Activated naive CD8-positive, alpha-beta T cell treated with anti-CD3 and anti-CD28 coated beads, Interleukin-2, amount 50 U/mL, for 16 hours (primary cell): ENCODE measurements at regions not wholly inside any gene's neighbourhood (a gene's known extent, or its start where the extent isn't known, plus 50 kb on each side); places are given as distances from the start of the nearest gene placed in this dataset.
"Not testable (repeated sequence)": the region's sequence is repeated elsewhere in the genome, so short reads cannot be mapped to it uniquely, and the experiment has no call there.

ENCODE experiments used
- DNase-seq: peaks from one replicate; pipeline ENCODE4 v3.0.0-alpha.2; 2020; ENCODE audit warnings: low read depth, low spot score

GRCh38 chr10:78096486-78096885 lies 62.8 kb downstream of the RPS24 start:
- not testable (repeated sequence) for DNase-seq

- DNase-seq: not testable (repeated sequence)
Measured at GRCh38 chr10:78102593-78102992, 68.9 kb downstream of the RPS24 start.

GRCh38 chr10:78109210-78109609 lies 75.5 kb downstream of the RPS24 start:
- no peak for DNase-seq

GRCh38 chr10:78115135-78115853 lies 81.6 kb downstream of the RPS24 start:
- no peak for DNase-seq

GRCh38 chr10:78116361-78116760 lies 82.7 kb downstream of the RPS24 start:
- no peak for DNase-seq

GRCh38 chr10:78118591-78118990 lies 84.9 kb downstream of the RPS24 start:
- no peak for DNase-seq

GRCh38 chr10:78121801-78122200 lies 88.1 kb downstream of the RPS24 start:
- no peak for DNase-seq

GRCh38 chr10:78124167-78124566 lies 90.5 kb downstream of the RPS24 start:
- no peak for DNase-seq

GRCh38 chr10:78129211-78129610 lies 95.5 kb downstream of the RPS24 start:
- DNase-seq: no peak

- no peak for DNase-seq
Measured at GRCh38 chr10:78130966-78131710, 97.5 kb downstream of the RPS24 start.

- no peak for DNase-seq
Measured at GRCh38 chr10:78134773-78135306, 101.2 kb downstream of the RPS24 start.

- DNase-seq: no peak
Measured at GRCh38 chr10:78137147-78137546, 103.5 kb downstream of the RPS24 start.

- DNase-seq: no peak
Measured at GRCh38 chr10:78139341-78139740, 105.7 kb downstream of the RPS24 start.

- DNase-seq: no peak
Measured at GRCh38 chr10:78140066-78140630, 106.5 kb downstream of the RPS24 start.

GRCh38 chr10:78143576-78143975 lies 109.9 kb downstream of the RPS24 start:
- DNase-seq: no peak

GRCh38 chr10:78146200-78146599 lies 112.5 kb downstream of the RPS24 start:
- DNase-seq: no peak

GRCh38 chr10:78147202-78147601 lies 113.5 kb downstream of the RPS24 start:
- DNase-seq: no peak

- DNase-seq: no peak
Measured at GRCh38 chr10:78148216-78148960, 114.7 kb downstream of the RPS24 start.

GRCh38 chr10:78148961-78149612 lies 115.4 kb downstream of the RPS24 start:
- DNase-seq: no peak

GRCh38 chr10:78150756-78151155 lies 117.1 kb downstream of the RPS24 start:
- no peak for DNase-seq

- DNase-seq: no peak
Measured at GRCh38 chr10:78155722-78156121, 122.1 kb downstream of the RPS24 start.
